Esophagus muscularis mucosa (tissue), 4 donors: ENCODE measurements at regions not wholly inside any gene's neighbourhood (a gene's known extent, or its start where the extent isn't known, plus 50 kb on each side); places are given as distances from the start of the nearest gene placed in this dataset.

Experiments
- DNase-seq: peaks from one replicate; pipeline ENCODE4 v3.0.0-alpha.2; 2017; ENCODE audit errors: extremely low spot score
- H3K27ac ChIP-seq, 4 donors: fragments of 200-600 bp; sonication (generic); replicated peaks in 1 of 4; 1 replicate in 3 of 4; 2 replicates in 1 of 4; pipeline ENCODE4 v1.5.1; 2016 to 2019; ENCODE audit warnings: mild to moderate bottlenecking in 1 of 4
- H3K27me3 ChIP-seq, 4 donors: fragments of 200-600 bp; sonication (generic); one replicate each; pipeline versions ENCODE4 v1.5.1 to v1.6.0; 2016 to 2019
- H3K36me3 ChIP-seq, 4 donors: fragments of 200-600 bp; sonication (generic); one replicate each; pipeline ENCODE4 v1.5.1; 2016 to 2019
- H3K4me1 ChIP-seq, 4 donors: fragments of 200-600 bp; sonication (generic); one replicate each; pipeline ENCODE4 v1.5.1; 2016 to 2019
- H3K4me3 ChIP-seq, 4 donors: fragments of 200-600 bp; sonication (generic); 1 replicate in 2 of 4; 2 replicates in 2 of 4; pipeline ENCODE4 v1.5.1; 2016 to 2019; ENCODE audit warnings: mild to moderate bottlenecking in 4 of 4, moderate library complexity in 1 of 4
- H3K9me3 ChIP-seq, 4 donors: fragments of 200-600 bp; sonication (generic); 1 replicate in 3 of 4; 2 replicates in 1 of 4; pipeline ENCODE4 v1.5.1; 2016 to 2019
- CTCF ChIP-seq, 3 experiments: fragments of 200-600 bp in 2 of 3; fragments of 450-650 bp in 1 of 3; sonication (generic) in 2 of 3; IDR thresholded peaks; one replicate each; pipeline ENCODE4 v1.5.1; 2017 to 2019; ENCODE audit warnings: antibody characterized with exemption in 3 of 3, mild to moderate bottlenecking in 2 of 3, moderate library complexity in 1 of 3
- EP300 ChIP-seq: sonication (generic); formaldehyde crosslinking; IDR thresholded peaks from one replicate; pipeline ENCODE4 v1.6.1; 2017; ENCODE audit warnings: antibody characterized with exemption
- POLR2A ChIP-seq: fragments of 450-650 bp; IDR thresholded peaks from one replicate; pipeline ENCODE4 v1.6.1; 2017; ENCODE audit warnings: antibody characterized with exemption, moderate library complexity, mild to moderate bottlenecking, low read depth
- POLR2AphosphoS5 ChIP-seq, 2 donors: sonication (generic); formaldehyde crosslinking; IDR thresholded peaks; one replicate each; pipeline ENCODE4 v1.6.1; 2017; ENCODE audit warnings: antibody characterized with exemption in 2 of 2
- WGBS: methylation state at CpG from one replicate; pipeline ENCODE4 v1.1.5; 2018; 5-methylcytosine and 5-hydroxymethylcytosine counted together
- intact Hi-C: fragments of 100-400 bp; cut with DNase I; formaldehyde crosslinking; loops from one replicate; pipeline ENCODE4 v1.15.1; 2023

- Histone ChIP-seq H3K9me3 (peaks cover 0 to 5% (median 0%) of the 10 kb centered on the region in 4 donors), H3K36me3 (no peaks in the 10 kb centered on the region), H3K4me1 (peaks cover 0 to 5% (median 1%) of the 10 kb centered on the region in 4 donors), H3K27ac (no peak overlapping the region), H3K27me3 (no peaks in the 10 kb centered on the region), H3K4me3 (no peak overlapping the region)
- DNase-seq, result no peak
- 67% methylated on average over 2 of the region's 2 CpGs for WGBS
- TF ChIP-seq POLR2AphosphoS5 (IDR thresholded peaks at IDR 0.05), result no peak
- TF ChIP-seq EP300, result no peak
- no peak for TF ChIP-seq POLR2A
- TF ChIP-seq CTCF (IDR thresholded peaks at IDR 0.05), result no peak
- intact Hi-C loops, result no loop called here
These were observed 528.7 kb upstream of the TGFBR2 start for GRCh38 chr3:30077746-30078145.

- Histone ChIP-seq H3K27ac (no peak overlapping the region), H3K27me3 (no peaks in the 10 kb centered on the region), H3K36me3 (no peaks in the 10 kb centered on the region), H3K4me3 (no peak overlapping the region), H3K9me3 (peaks cover 0 to 5% (median 0%) of the 10 kb centered on the region in 4 donors), H3K4me1 (peaks cover 0 to 3% (median 0%) of the 10 kb centered on the region in 4 donors)
- TF ChIP-seq CTCF (IDR thresholded peaks at IDR 0.05) (no peak), POLR2AphosphoS5 (IDR thresholded peaks at IDR 0.05) (no peak), POLR2A (no peak), EP300 (no peak)
- 79% methylated on average over 2 of the region's 2 CpGs for WGBS
- no peak for DNase-seq
- intact Hi-C loops, result no loop called here
These were observed 527.7 kb upstream of the TGFBR2 start for GRCh38 chr3:30078736-30079135.

GRCh38 chr3:30081904-30082303 is 524.5 kb upstream of the TGFBR2 start:
- intact Hi-C loops, result no loop called here
- Histone ChIP-seq H3K27me3 (peaks cover 0 to 4% (median 0%) of the 10 kb centered on the region in 4 donors), H3K9me3 (no peaks in the 10 kb centered on the region), H3K4me1 (no peaks in the 10 kb centered on the region), H3K4me3 (no peak overlapping the region), H3K27ac (no peak overlapping the region), H3K36me3 (no peaks in the 10 kb centered on the region)
- 87% methylated on average over 3 of the region's 3 CpGs for WGBS
- TF ChIP-seq POLR2AphosphoS5 (IDR thresholded peaks at IDR 0.05) (no peak), CTCF (IDR thresholded peaks at IDR 0.05) (no peak), POLR2A (no peak)
- no peak for DNase-seq

GRCh38 chr3:30082652-30083051 is 523.7 kb upstream of the TGFBR2 start:
- Histone ChIP-seq H3K4me1 (no peaks in the 10 kb centered on the region), H3K27me3 (peaks cover 0 to 4% (median 0%) of the 10 kb centered on the region in 4 donors), H3K9me3 (no peaks in the 10 kb centered on the region), H3K4me3 (no peak overlapping the region), H3K36me3 (no peaks in the 10 kb centered on the region), H3K27ac (no peak overlapping the region)
- WGBS, result 88% methylated on average over 7 of the region's 7 CpGs
- intact Hi-C loops, result no loop called here
- no peak for DNase-seq
- no peak for TF ChIP-seq POLR2AphosphoS5 (IDR thresholded peaks at IDR 0.05)
- no peak for TF ChIP-seq EP300
- no peak for TF ChIP-seq CTCF (IDR thresholded peaks at IDR 0.05)
- no peak for TF ChIP-seq POLR2A

- H3K27me3 ChIP-seq, result peaks cover 0 to 4% (median 0%) of the 10 kb centered on the region in 4 donors
- intact Hi-C loops, result no loop called here
These were observed 523.1 kb upstream of the TGFBR2 start for GRCh38 chr3:30083315-30083714.

More at GRCh38 chr3:30083315-30083714, 523.1 kb upstream of the TGFBR2 start:
- Histone ChIP-seq H3K27ac (no peak overlapping the region), H3K4me1 (no peaks in the 10 kb centered on the region), H3K9me3 (no peaks in the 10 kb centered on the region), H3K4me3 (no peak overlapping the region), H3K36me3 (no peaks in the 10 kb centered on the region)
- no peak for DNase-seq
- WGBS, result 95% methylated on average over 4 of the region's 4 CpGs
- TF ChIP-seq POLR2A, result no peak
- TF ChIP-seq EP300, result no peak
- TF ChIP-seq POLR2AphosphoS5 (IDR thresholded peaks at IDR 0.05), result no peak
- no peak for TF ChIP-seq CTCF (IDR thresholded peaks at IDR 0.05)
